CD4-positive, alpha-beta T cell treated with Interleukin-17A for 1 hour (primary cell): ENCODE measurements at regions not wholly inside any gene's neighbourhood (a gene's known extent, or its start where the extent isn't known, plus 50 kb on each side); places are given as distances from the start of the nearest gene placed in this dataset.

Source experiments
- DNase-seq: peaks from one replicate; pipeline ENCODE4 v3.0.0-alpha.2; 2020

DNA sequence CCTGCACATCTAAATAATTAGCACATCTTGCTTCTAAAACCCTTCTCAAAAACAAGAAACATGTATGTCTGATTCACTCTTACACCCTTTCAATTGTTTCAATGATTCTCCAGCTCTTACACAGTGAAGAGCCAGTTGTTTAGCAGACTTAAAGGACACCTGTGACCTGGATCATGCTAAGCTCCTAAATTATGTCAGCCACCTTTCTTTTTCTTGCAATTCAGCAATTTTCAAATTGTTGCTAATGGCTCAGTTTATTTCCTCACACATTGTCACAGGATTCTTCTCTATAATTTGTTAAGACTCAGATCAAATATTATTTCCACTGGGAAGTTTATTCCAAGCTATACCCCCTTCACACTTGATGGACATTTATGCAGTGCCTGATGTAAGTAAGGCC lies 413.2 kb downstream of the PLA2G4A start:
- DNase-seq, result no peak

GRCh38 chr1:187244623-187245022 lies 415.9 kb downstream of the PLA2G4A start:
- DNase-seq, result no peak

GRCh38 chr1:187245201-187245600 lies 416.5 kb downstream of the PLA2G4A start:
- no peak for DNase-seq

DNA sequence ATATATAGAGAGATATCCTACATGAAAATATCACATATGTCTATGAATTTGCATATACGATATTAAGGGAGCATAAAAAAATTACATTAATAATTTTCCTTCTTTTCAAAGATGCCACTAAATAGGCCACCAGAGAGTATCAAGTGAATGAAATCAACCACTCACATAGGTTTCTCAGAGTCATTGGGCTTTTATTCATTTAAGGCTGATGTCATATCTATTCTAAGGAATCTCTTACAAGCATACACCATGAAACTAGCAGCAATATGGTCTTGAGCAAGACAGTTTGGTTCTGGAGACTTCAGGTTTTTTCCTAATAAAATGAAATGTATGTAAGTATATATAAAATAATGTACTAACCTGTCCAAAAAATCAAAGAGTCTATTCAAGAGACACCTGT lies 420.4 kb downstream of the PLA2G4A start:
- no peak for DNase-seq

GRCh38 chr1:187252923-187253322 lies 424.2 kb downstream of the PLA2G4A start:
- DNase-seq, result no peak

DNA sequence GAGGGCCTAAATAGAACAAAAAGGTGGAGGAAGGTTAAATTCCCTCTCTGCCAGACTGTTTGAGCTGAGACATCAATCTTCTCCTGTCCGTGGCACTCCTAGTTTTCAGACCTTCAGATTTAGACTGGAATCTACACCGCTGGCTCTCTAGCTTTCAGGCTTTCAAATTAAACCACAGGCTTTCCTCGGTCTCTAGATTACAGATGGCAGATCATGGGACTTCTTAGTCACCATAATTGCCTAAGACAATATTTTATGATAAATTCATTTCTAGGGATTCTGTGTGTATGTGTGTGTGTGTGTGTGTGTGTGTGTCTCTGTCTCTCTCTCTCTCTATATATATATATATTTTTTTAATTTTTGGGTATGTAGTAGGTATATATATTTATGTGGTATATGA lies 428.7 kb downstream of the PLA2G4A start:
- DNase-seq, result no peak

DNA sequence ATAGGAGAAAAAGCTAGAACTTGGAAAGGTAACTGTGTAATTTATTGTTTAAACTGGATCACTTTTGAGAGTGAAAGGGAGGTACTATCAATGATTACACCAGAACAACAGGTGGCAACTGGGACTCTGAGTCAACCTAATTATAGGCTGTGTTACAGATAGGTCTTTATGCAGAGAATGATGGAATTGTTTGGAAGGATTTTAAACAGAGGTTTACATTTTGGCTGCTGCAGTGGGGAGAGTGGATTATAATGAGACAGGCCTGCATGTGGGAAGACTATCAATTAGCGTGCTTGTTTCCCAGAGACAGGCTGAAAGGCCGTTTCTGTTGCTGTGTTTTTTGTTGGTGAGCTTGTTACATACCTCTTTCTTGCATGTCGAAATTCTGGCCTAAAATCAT lies 432.9 kb downstream of the PLA2G4A start:
- DNase-seq, result no peak

DNA sequence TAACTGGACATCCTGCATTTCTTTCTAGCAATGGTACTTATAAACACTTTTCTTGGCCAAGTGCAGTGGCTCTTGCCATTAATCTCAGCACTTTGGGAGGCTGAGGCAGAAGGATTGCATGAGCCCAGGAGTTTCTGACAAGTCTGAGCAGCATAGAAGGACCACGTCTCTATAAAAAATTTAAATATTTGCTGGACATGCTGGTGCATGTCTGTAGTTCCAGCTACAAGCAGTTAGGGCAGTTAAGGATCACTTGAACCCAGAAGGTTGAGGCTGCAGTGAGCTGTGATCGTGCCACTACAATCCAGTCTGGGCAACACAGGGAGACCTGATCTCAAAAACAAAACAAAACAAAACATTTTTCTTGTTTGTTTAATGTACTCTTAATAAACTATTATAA lies 434.0 kb downstream of the PLA2G4A start:
- no peak for DNase-seq

GRCh38 chr1:187264995-187265602 lies 436.4 kb downstream of the PLA2G4A start:
- DNase-seq, result no peak

DNA sequence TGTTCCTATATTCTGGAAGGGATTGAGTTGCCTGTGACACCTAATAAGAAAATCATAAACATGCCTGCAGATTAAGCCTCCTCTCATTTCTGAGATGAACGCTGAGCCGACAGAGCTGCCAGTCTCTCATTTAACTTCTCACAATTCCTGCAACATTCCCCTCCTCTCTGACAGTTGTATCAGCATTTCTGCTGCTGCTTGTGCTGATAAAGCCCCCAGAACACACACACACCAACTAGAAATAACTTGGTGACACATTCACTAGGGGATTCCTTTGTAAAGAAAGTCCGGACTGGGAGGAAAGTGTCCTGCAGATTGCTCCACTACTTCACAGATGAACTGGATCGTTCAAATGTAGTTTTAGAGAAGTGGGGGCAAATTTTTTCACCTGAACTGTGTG lies 437.3 kb downstream of the PLA2G4A start:
- no peak for DNase-seq

DNA sequence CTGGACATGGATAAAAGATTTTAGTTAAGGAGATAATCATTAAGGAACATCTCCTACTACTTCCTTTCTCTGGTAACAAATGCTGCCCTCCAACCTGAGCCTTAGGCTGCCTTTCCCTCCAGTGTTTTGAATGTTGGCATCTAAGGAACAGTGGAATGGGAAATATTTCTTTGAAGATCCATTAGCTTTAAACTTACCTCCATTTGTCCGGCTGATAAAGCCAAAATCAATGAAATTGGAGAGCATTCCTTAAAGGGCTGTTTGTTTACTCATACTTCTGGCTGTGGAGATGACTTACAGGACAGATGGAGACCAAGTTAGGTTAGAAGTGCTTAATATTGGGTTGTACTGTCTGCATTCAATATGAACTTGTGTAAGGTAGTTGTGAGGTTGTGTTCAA lies 439.1 kb downstream of the PLA2G4A start:
- DNase-seq, result no peak

- no peak for DNase-seq
These were observed 441.5 kb downstream of the PLA2G4A start for GRCh38 chr1:187270256-187270655.

GRCh38 chr1:187275346-187275745 lies 446.6 kb downstream of the PLA2G4A start:
- DNase-seq, result no peak

DNA sequence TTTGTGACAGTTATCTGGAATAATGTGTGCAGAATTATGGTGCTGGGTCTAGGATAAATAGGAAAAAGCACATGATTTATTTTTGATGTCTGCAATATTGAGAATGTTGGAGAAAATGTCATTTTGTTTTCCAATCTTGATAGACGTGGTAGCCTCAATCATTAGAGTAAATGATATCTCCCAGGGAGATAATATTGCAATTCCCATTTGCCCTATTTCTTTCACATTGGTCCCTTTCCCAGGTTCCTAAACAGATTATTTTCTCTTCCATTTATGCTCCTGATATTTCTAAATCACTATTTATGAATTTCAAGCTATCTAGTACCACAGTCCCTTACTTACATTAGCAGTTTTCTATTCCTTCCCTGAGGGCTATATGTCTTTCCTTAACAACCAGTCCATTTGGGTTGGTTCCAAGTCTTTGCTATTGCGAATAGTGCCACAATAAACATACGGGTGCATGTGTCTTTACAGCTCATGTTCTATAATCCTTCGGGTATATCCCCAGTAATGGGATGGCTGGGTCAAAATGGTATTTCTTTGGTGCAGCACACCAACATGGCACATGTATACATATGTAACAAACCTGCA lies 447.3 kb downstream of the PLA2G4A start:
- DNase-seq, result no peak

- no peak for DNase-seq
These were observed 447.9 kb downstream of the PLA2G4A start for GRCh38 chr1:187276677-187277076.

DNA sequence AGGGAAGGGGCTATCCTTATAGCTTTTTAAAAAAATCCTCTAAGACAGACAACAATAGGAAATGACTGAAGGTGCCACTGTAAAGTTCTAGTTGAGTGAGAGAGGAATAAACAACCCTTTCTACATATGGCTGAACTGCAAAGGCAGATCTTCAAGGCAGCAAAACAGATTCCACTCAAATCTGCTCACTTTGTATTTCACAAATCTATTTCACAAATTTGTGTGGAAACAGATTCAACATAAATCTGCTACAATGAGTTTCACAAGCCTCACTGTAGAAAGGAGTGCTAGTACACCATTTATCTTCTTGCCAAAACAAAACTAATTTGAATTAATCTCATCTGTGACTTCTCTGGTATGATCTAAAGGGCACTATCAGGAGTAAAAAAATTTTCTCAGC lies 451.3 kb downstream of the PLA2G4A start:
- no peak for DNase-seq

DNA sequence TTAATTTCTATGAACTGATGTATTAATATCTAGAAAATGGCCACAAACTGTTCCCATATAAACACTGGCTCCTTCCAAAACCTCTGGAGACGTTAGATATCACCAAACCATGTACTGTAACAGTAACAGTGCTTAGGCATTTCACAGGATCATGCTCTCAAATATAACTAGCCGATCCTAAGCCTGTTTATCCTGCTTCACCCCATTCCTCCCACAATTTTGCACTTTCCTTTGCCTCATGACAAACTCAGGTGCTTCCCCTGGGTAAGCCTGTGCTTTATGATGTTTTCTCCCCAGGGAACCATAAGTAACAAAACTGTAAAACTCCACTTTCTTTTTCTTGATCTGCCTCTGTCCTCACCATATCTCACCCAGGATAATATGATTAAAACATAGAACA lies 452.3 kb downstream of the PLA2G4A start:
- DNase-seq, result no peak

DNA sequence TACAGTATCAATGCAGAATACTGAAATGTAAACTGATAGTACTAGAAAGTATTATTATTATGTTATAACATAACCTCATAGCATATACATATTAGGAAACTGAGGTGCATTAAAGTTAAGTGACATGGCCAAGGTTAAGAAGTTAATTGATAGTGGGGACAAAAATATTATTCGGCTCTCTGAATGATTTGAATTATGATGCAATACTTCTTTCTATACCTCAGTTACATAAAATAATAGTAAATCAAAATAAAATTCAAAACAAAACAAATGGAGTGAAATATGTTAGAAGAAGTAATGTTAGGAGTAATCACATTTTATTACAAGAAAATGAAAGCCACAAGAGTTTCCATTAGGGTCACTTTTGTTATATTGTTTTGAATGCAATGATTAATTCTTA lies 455.2 kb downstream of the PLA2G4A start:
- no peak for DNase-seq

DNA sequence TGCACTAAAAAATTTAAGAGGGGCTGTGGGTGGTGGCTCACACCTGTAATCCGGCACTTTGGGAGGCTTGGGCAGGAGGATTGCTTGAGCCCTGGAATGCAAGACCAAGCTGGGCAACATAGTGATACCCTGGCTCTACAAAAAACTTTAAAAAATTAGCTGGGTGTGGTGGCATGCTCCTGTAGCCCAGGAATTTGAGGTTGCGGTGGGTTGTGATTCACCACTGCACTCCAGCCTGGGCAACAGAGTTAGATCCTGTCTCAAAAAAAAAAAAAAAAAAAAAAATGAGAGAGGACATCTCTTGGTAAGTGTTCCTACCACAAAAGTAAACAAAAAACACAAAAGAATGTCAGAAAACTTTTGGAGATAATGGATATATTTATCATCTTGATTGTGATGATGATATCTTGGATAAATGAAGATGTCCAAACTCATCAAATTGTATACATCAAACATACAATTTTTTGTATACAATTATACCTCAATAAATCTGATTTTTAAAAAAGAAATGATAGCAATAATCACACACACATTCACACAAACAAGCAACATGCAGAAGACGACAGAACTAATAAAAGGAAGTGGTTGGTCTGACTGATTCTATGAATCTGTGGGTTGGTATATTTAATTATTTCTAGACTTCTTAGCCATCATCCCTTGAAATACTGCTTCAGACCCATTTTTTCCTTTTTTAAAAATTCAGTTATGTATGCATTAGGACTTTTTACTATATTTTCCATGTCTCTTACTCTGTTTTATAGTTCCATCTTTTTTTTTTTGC lies 465.9 kb downstream of the PLA2G4A start:
- DNase-seq, result no peak

GRCh38 chr1:187300081-187300480 lies 471.3 kb downstream of the PLA2G4A start:
- no peak for DNase-seq

GRCh38 chr1:187306710-187307415 lies 478.1 kb downstream of the PLA2G4A start:
- no peak for DNase-seq

DNA sequence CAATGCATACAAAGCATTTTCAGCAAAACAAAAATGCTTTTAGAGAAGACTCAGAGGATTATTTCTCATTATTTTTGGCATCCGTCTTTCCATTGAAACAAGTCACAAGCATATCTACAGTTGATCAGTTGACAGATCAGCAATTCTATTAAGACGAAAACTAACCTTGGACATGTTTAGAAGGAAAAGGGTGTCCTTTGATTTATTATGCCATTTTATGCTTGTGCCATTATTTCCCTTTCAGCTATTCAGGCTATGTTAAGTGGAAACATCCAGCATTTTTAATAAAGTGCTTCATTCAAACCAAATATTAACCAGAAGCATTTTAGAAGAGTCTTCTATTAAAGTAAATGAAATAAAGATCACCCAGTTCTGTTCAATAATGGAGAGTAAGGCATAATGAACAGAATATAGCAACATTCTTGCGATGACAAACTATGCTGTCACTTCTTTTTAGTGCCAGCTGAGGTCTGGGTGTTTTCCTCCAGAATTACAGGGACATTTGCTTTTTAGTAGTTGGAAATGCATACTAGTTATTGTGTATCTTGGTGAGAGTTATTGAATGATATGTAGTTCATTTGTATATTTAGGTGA lies 481.4 kb downstream of the PLA2G4A start:
- DNase-seq, result no peak

DNA sequence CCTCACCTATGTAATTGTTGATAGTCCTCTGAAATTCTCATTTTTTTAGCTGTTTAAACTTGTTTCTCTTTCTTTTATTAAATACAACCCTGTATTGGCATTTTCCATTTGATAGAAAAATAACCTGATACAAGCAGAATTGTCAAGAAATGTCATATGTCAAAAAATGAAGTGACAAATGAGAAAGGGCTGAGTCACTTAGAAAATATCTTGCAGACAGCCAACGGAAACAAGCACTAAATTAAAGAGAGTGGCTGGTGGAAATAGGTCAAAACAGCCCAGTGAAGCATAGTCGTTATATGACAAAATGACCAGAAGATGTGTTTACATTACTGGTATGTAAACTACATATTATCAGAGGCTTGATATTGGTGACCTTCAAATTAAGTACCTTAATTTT lies 484.4 kb downstream of the PLA2G4A start:
- no peak for DNase-seq
